B cell (primary cell): ENCODE measurements at regions not wholly inside any gene's neighbourhood (a gene's known extent, or its start where the extent isn't known, plus 50 kb on each side); places are given as distances from the start of the nearest gene placed in this dataset.

Source experiments
- ATAC-seq: fragments of 200-7000 bp; cut with Tn5 transposase; one replicate; pipeline ENCODE4 v1.10.0; 2021; ENCODE audit warnings: low read depth, mild to moderate bottlenecking, moderate number of reproducible peaks, moderate library complexity
- CTCF ChIA-PET: fragments of 350-600 bp; sonication (Branson Sonifier 250); formaldehyde crosslinking; loops from one replicate; lab custom pipeline; 2021; ENCODE audit warnings: antibody characterized with exemption, inconsistent platforms; lab: Charles Lee
- POLR2A ChIA-PET: fragments of 350-600 bp; sonication (Branson Sonifier 250); formaldehyde crosslinking; loops from one replicate; lab custom pipeline; 2021; ENCODE audit warnings: antibody characterized with exemption; lab: Charles Lee
- DNase-seq: peaks from one replicate; pipeline ENCODE4 v3.0.0; 2013
- H2AFZ ChIP-seq: 2 replicates; pipeline ENCODE4 v1.6.1; 2012; ENCODE audit warnings: mild to moderate bottlenecking, low read depth, low read length; ENCODE audit not compliant: insufficient read depth, poor library complexity, severe bottlenecking
- H3K27ac ChIP-seq, 2 donors: 1 replicate in 1 of 2; 2 replicates in 1 of 2; pipeline ENCODE4 v1.5.1; 2012 to 2013; ENCODE audit warnings: low read length in 2 of 2, mild to moderate bottlenecking in 2 of 2, moderate library complexity in 1 of 2
- H3K27me3 ChIP-seq, 4 experiments: fragments of 200-600 bp in 1 of 4; sonication (generic) in 1 of 4; replicated peaks in 1 of 4; 1 replicate in 2 of 4; 2 replicates in 2 of 4; pipeline versions ENCODE4 v1.6.1 to v1.7.0; 2013 to 2016; ENCODE audit warnings: low read length in 3 of 4, mild to moderate bottlenecking in 2 of 4, mixed read lengths in 1 of 4, moderate library complexity in 1 of 4; ENCODE audit not compliant: insufficient read depth in 4 of 4, control insufficient read depth in 3 of 4; ENCODE audit errors: control extremely low read depth in 1 of 4
- H3K36me3 ChIP-seq, 2 experiments: replicated peaks in 1 of 2; 1 replicate in 1 of 2; 2 replicates in 1 of 2; pipeline versions ENCODE4 v1.6.1 to v1.7.1; 2013; ENCODE audit warnings: low read length in 1 of 2; ENCODE audit not compliant: insufficient read depth in 2 of 2, control insufficient read depth in 1 of 2; ENCODE audit errors: control extremely low read depth in 1 of 2, extremely low read depth in 1 of 2
- H3K4me1 ChIP-seq, 2 donors: fragments of 200-600 bp in 1 of 2; sonication (generic) in 1 of 2; 1 replicate in 1 of 2; 2 replicates in 1 of 2; pipeline versions ENCODE4 v1.5.1 to v1.6.1; 2013 to 2017; ENCODE audit warnings: low read length in 2 of 2; ENCODE audit not compliant: control insufficient read depth in 2 of 2, insufficient read depth in 2 of 2
- H3K4me2 ChIP-seq: replicated peaks from 2 replicates; pipeline ENCODE3; 2012; ENCODE audit warnings: mild to moderate bottlenecking, low read depth, low read length; ENCODE audit not compliant: poor library complexity, severe bottlenecking
- H3K4me3 ChIP-seq, 5 experiments: fragments of 200-600 bp in 1 of 5; sonication (generic) in 1 of 5; 1 replicate in 3 of 5; 2 replicates in 2 of 5; pipeline versions ENCODE4 v1.5.1 to v1.7.0; 2011 to 2016; ENCODE audit warnings: low read length in 4 of 5, mild to moderate bottlenecking in 4 of 5, low read depth in 2 of 5, control low read depth in 1 of 5, moderate library complexity in 1 of 5; ENCODE audit not compliant: insufficient read depth in 1 of 5; ENCODE audit errors: control extremely low read depth in 1 of 5, extremely low read depth in 1 of 5
- H3K79me2 ChIP-seq: fragments of 200-600 bp; sonication (generic); one replicate; pipeline ENCODE4 v1.6.0; 2016; ENCODE audit warnings: low read length; ENCODE audit not compliant: control insufficient read depth, insufficient read depth
- H3K9ac ChIP-seq: fragments of 200-600 bp; sonication (generic); 2 replicates; pipeline ENCODE4 v1.6.1; 2017; ENCODE audit warnings: mild to moderate bottlenecking, low read length, moderate library complexity
- H3K9me3 ChIP-seq, 3 donors: one replicate each; pipeline versions ENCODE4 v1.6.1 to v1.7.1; 2013; ENCODE audit warnings: low read length in 2 of 3; ENCODE audit not compliant: control insufficient read depth in 2 of 3, insufficient read depth in 1 of 3; ENCODE audit errors: control extremely low read depth in 1 of 3
- H4K20me1 ChIP-seq: 2 replicates; pipeline ENCODE4 v1.6.0; 2012; ENCODE audit warnings: mild to moderate bottlenecking, low read length; ENCODE audit not compliant: insufficient read depth, control insufficient read depth, poor library complexity, severe bottlenecking
- H3K27ac Mint-ChIP-seq: one replicate; pipeline ENCODE4 v1.8.0; 2021; ENCODE audit warnings: mixed read lengths
- H3K27me3 Mint-ChIP-seq: one replicate; pipeline ENCODE4 v1.8.0; 2021; ENCODE audit warnings: mixed read lengths
- H3K4me1 Mint-ChIP-seq: one replicate; pipeline ENCODE4 v1.8.0; 2021; ENCODE audit warnings: mixed read lengths
- H3K4me3 Mint-ChIP-seq: one replicate; pipeline ENCODE4 v1.8.0; 2021; ENCODE audit warnings: mixed read lengths
- H3K9me3 Mint-ChIP-seq: one replicate; pipeline ENCODE4 v1.8.0; 2022; ENCODE audit warnings: mixed read lengths; ENCODE audit not compliant: insufficient read depth
- CTCF ChIP-seq: fragments of 200-600 bp; IDR thresholded peaks from one replicate; pipeline ENCODE4 v1.8.0; 2022; ENCODE audit warnings: antibody characterized with exemption, mild to moderate bottlenecking
- EZH2 ChIP-seq: IDR thresholded peaks from 2 replicates; pipeline ENCODE4 v1.6.1; 2012; ENCODE audit warnings: borderline replicate concordance, low read depth, mild to moderate bottlenecking, moderate library complexity, low read length; ENCODE audit not compliant: insufficient read depth, poor library complexity, severe bottlenecking
- WGBS: methylation state at CpG from one replicate; pipeline ENCODE4 v1.1.5; 2013; ENCODE audit warnings: missing lambda C conversion rate; ENCODE audit not compliant: insufficient coverage; 5-methylcytosine and 5-hydroxymethylcytosine counted together
- intact Hi-C: fragments of 100-400 bp; cut with micrococcal nuclease; formaldehyde crosslinking; loops from one replicate; pipeline ENCODE4 v1.10.0; 2022

GRCh38 chr1:81558291-81559076, 242.2 kb upstream of the ADGRL2 start:
- Mint-ChIP-seq H3K4me3 (no peak overlapping the region), H3K9me3 (no peaks in the 10 kb centered on the region), H3K27ac (no peak overlapping the region), H3K4me1 (no peaks in the 10 kb centered on the region), H3K27me3 (no peaks in the 10 kb centered on the region)
- DNase-seq (no peak), ATAC-seq (no peak)
- Histone ChIP-seq H3K9me3 (no peaks in the 10 kb centered on the region), H3K27me3 (no peaks in the 10 kb centered on the region), H3K27ac (no peak overlapping the region), H3K4me1 (no peaks in the 10 kb centered on the region), H3K79me2 (no peaks in the 10 kb centered on the region), H3K4me2 (no peak overlapping the region), H3K9ac (no peak overlapping the region), H3K36me3 (no peaks in the 10 kb centered on the region), H2AFZ (no peak overlapping the region), H4K20me1 (no peaks in the 10 kb centered on the region), H3K4me3 (no peak overlapping the region)
- no CpG with 5 or more reads among the region's 1 CpG for WGBS
- TF ChIP-seq CTCF: no peak
- TF ChIP-seq EZH2: no peak
- intact Hi-C loops: no loop called here
- POLR2A ChIA-PET: no interaction called here
- CTCF ChIA-PET: no interaction called here

GRCh38 chr1:81556968-81557367, 243.8 kb upstream of the ADGRL2 start:
- no peaks in the 10 kb centered on the region for H3K9me3 Mint-ChIP-seq
- Histone ChIP-seq H3K4me1 (no peaks in the 10 kb centered on the region), H3K79me2 (no peaks in the 10 kb centered on the region), H3K27me3 (no peaks in the 10 kb centered on the region), H4K20me1 (no peaks in the 10 kb centered on the region), H3K4me2 (no peak overlapping the region), H3K36me3 (no peaks in the 10 kb centered on the region), H3K9ac (no peak overlapping the region), H2AFZ (no peak overlapping the region), H3K9me3 (no peaks in the 10 kb centered on the region), H3K4me3 (no peak overlapping the region), H3K27ac (no peak overlapping the region)
- intact Hi-C loops: no loop called here
- CTCF ChIA-PET: no interaction called here
- H3K4me1 Mint-ChIP-seq: no peaks in the 10 kb centered on the region
- 92% methylated on average over 7 of the region's 11 CpGs for WGBS
- POLR2A ChIA-PET: no interaction called here
- TF ChIP-seq EZH2: no peak
- TF ChIP-seq CTCF: no peak
- no peak overlapping the region for H3K27ac Mint-ChIP-seq
- H3K27me3 Mint-ChIP-seq: no peaks in the 10 kb centered on the region
- DNase-seq (no peak), ATAC-seq (no peak)
- H3K4me3 Mint-ChIP-seq: no peak overlapping the region
